SK-N-MC (cell line): ENCODE measurements at regions not wholly inside any gene's neighbourhood (a gene's known extent, or its start where the extent isn't known, plus 50 kb on each side); places are given as distances from the start of the nearest gene placed in this dataset.

Source experiments
- EZH2 ChIP-seq: fragments of 200-600 bp; sonication (generic); IDR thresholded peaks from one replicate; pipeline ENCODE4 v1.6.1; 2017; ENCODE audit warnings: antibody characterized with exemption
- POLR2AphosphoS5 ChIP-seq: IDR thresholded peaks from 2 replicates; pipeline ENCODE4 v1.6.1; 2012; ENCODE audit warnings: mild to moderate bottlenecking, low read depth, low read length, borderline replicate concordance

- TF ChIP-seq POLR2AphosphoS5 = no peak
- no peak for TF ChIP-seq EZH2
Observed at GRCh38 chr4:115548123-115548522, 434.7 kb upstream of the NDST4 start.
